ENCODE measurements at regions not wholly inside any gene's neighbourhood (a gene's known extent, or its start where the extent isn't known, plus 50 kb on each side); places are given as distances from the start of the nearest gene placed in this dataset.

DNA sequence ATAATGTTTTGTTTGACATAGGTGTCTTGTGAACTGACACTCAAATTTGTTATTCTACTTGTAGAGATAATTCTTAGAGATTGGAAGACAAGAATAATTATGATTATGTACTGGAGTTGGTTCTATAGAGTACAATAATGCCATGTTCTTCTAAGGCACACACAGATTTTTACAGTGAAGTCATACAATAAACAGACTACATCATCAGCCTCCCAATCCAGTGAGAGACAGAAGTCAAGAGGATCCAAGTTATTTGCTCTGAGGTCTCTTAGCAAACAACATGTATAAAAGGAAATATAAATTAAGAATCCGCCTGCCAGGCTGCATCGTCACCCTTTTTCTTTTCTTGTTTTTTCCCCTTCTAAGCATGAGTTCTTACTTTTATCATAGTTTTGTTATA is 613.5 kb upstream of the SETBP1 start:
- Histone ChIP-seq H4K20me1 (ENCODE audit: control insufficient read depth, extremely low read depth, insufficient read depth, low read length) (no peaks in the 10 kb centered on the region), H3K4me1 (ENCODE audit: control insufficient read depth, extremely low read depth, insufficient read depth, low read length) (no peaks in the 10 kb centered on the region), H3K27me3 (ENCODE audit: control insufficient read depth, insufficient read depth, low read length) (no peaks in the 10 kb centered on the region), H3K36me3 (ENCODE audit: control insufficient read depth, insufficient read depth, low read length) (no peaks in the 10 kb centered on the region), H3K27ac (ENCODE audit: insufficient read depth, low read length) (no peak overlapping the region), H3K4me2 (ENCODE audit: extremely low read depth, insufficient read depth, low read length) (no peak overlapping the region), H2AFZ (ENCODE audit: low read length) (no peak overlapping the region), H3K79me2 (ENCODE audit: control insufficient read depth, insufficient read depth, low read length) (no peaks in the 10 kb centered on the region), H3K9ac (ENCODE audit: insufficient read depth, low read length) (no peak overlapping the region), H3K9me3 (ENCODE audit: control insufficient read depth, insufficient read depth, low read depth, low read length) (no peaks in the 10 kb centered on the region), H3K4me3 (replicated peaks in 1 of 4; ENCODE audit: control extremely low read depth in 1 of 4, insufficient read depth in 1 of 4, low read depth in 3 of 4, low read length in 4 of 4) (no peak overlapping the region)
- no peak for DNase-seq (ENCODE audit: low read depth in 2 of 2)
- TF ChIP-seq EZH2 (IDR thresholded peaks at IDR 0.05; ENCODE audit: low read length, missing control alignments) (no peak), CTCF (conservative IDR thresholded peaks at IDR 0.05 in 1 of 2, IDR thresholded peaks at IDR 0.05 in 1 of 2; ENCODE audit: low read depth in 1 of 2, low read length in 2 of 2) (no peak)

DNA sequence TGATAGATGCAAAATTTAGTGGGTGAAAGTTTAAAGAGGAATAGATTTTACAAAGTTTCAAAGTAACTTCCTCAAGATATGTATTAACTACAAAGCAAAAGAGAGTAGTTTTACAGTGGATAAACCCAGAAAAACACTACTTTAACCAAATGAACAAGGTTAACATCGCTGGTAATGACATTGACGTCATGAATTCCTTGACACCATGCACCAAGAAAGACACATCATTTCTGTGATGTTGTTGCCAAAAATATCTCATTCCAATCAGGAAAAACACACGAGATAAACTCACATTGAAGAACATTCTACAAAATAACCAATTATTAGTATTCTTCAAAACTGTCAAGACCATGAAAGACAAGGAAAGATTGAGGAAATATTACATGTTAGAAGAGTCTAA is 605.6 kb upstream of the SETBP1 start:
- Histone ChIP-seq H3K9me3 (ENCODE audit: control insufficient read depth, insufficient read depth, low read depth, low read length) (no peaks in the 10 kb centered on the region), H2AFZ (ENCODE audit: low read length) (no peak overlapping the region), H3K27me3 (ENCODE audit: control insufficient read depth, insufficient read depth, low read length) (no peaks in the 10 kb centered on the region), H3K4me2 (ENCODE audit: extremely low read depth, insufficient read depth, low read length) (no peak overlapping the region), H3K27ac (ENCODE audit: insufficient read depth, low read length) (no peak overlapping the region), H3K36me3 (ENCODE audit: control insufficient read depth, insufficient read depth, low read length) (no peaks in the 10 kb centered on the region), H3K4me3 (replicated peaks in 1 of 4; ENCODE audit: control extremely low read depth in 1 of 4, insufficient read depth in 1 of 4, low read depth in 3 of 4, low read length in 4 of 4) (no peak overlapping the region), H3K4me1 (ENCODE audit: control insufficient read depth, extremely low read depth, insufficient read depth, low read length) (peaks cover 2% of the 10 kb centered on the region), H3K79me2 (ENCODE audit: control insufficient read depth, insufficient read depth, low read length) (no peaks in the 10 kb centered on the region), H3K9ac (ENCODE audit: insufficient read depth, low read length) (no peak overlapping the region), H4K20me1 (ENCODE audit: control insufficient read depth, extremely low read depth, insufficient read depth, low read length) (no peaks in the 10 kb centered on the region)
- TF ChIP-seq CTCF (conservative IDR thresholded peaks at IDR 0.05 in 1 of 2, IDR thresholded peaks at IDR 0.05 in 1 of 2; ENCODE audit: low read depth in 1 of 2, low read length in 2 of 2) (no peak), EZH2 (IDR thresholded peaks at IDR 0.05; ENCODE audit: low read length, missing control alignments) (no peak)
- DNase-seq (ENCODE audit: low read depth in 2 of 2) = peak in 1 of 2 donors; percentile 19

DNA sequence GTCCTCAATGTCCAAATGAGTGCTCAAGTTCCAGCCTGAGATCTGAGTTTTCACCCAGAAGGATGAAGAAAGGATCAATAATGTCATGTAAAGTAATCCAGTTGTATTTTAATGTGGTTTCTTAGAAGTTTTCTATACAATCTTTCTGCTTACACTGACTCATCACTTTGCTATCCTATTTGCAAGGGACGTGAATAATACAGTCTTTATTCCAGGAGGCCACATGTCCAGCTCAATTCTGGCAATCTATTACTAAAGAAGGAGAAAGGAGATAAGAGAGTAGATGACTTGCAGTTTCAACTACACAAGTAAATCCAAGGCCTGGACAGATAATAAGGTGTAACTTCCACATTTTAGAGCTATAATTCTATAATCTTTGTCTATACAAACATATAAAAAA is 601.1 kb upstream of the SETBP1 start:
- Histone ChIP-seq H3K36me3 (ENCODE audit: control insufficient read depth, insufficient read depth, low read length) (no peaks in the 10 kb centered on the region), H3K27ac (ENCODE audit: insufficient read depth, low read length) (no peak overlapping the region), H3K9ac (ENCODE audit: insufficient read depth, low read length) (no peak overlapping the region), H4K20me1 (ENCODE audit: control insufficient read depth, extremely low read depth, insufficient read depth, low read length) (no peaks in the 10 kb centered on the region), H3K4me3 (replicated peaks in 1 of 4; ENCODE audit: control extremely low read depth in 1 of 4, insufficient read depth in 1 of 4, low read depth in 3 of 4, low read length in 4 of 4) (no peak overlapping the region), H3K4me1 (ENCODE audit: control insufficient read depth, extremely low read depth, insufficient read depth, low read length) (peaks cover 2% of the 10 kb centered on the region), H2AFZ (ENCODE audit: low read length) (no peak overlapping the region), H3K9me3 (ENCODE audit: control insufficient read depth, insufficient read depth, low read depth, low read length) (no peaks in the 10 kb centered on the region), H3K27me3 (ENCODE audit: control insufficient read depth, insufficient read depth, low read length) (no peaks in the 10 kb centered on the region), H3K79me2 (ENCODE audit: control insufficient read depth, insufficient read depth, low read length) (no peaks in the 10 kb centered on the region), H3K4me2 (ENCODE audit: extremely low read depth, insufficient read depth, low read length) (peak overlapping the region; percentile 17)
- DNase-seq (ENCODE audit: low read depth in 2 of 2) = peak; percentile 87 to 96
- TF ChIP-seq EZH2 (IDR thresholded peaks at IDR 0.05; ENCODE audit: low read length, missing control alignments) (no peak), CTCF (conservative IDR thresholded peaks at IDR 0.05 in 1 of 2, IDR thresholded peaks at IDR 0.05 in 1 of 2; ENCODE audit: low read depth in 1 of 2, low read length in 2 of 2) (no peak)
